ENCODE measurements at regions not wholly inside any gene's neighbourhood (a gene's known extent, or its start where the extent isn't known, plus 50 kb on each side); places are given as distances from the start of the nearest gene placed in this dataset.

GRCh38 chr4:24337451-24338190, 246.7 kb downstream of the DHX15 start (continued):
- TF ChIP-seq CREB5 (CRISPR knock-in tag; IDR thresholded peaks at IDR 0.05; ENCODE audit: low read depth), result no peak
- TF ChIP-seq ZFP30 (CRISPR knock-in tag; IDR thresholded peaks at IDR 0.05), result no peak
- no peak for TF ChIP-seq ZNF565 (CRISPR knock-in tag; conservative IDR thresholded peaks at IDR 0.05; ENCODE audit: low read depth)
- TF ChIP-seq RARB (CRISPR knock-in tag; IDR thresholded peaks at IDR 0.05), result no peak

- TF ChIP-seq PPARA (CRISPR knock-in tag; IDR thresholded peaks at IDR 0.05; ENCODE audit: borderline replicate concordance) (no peak), ESRRG (CRISPR knock-in tag; IDR thresholded peaks at IDR 0.05) (no peak)
- ATAC-seq, result no peak
Measured at GRCh38 chr4:24335616-24336015, 248.7 kb downstream of the DHX15 start.

DNA sequence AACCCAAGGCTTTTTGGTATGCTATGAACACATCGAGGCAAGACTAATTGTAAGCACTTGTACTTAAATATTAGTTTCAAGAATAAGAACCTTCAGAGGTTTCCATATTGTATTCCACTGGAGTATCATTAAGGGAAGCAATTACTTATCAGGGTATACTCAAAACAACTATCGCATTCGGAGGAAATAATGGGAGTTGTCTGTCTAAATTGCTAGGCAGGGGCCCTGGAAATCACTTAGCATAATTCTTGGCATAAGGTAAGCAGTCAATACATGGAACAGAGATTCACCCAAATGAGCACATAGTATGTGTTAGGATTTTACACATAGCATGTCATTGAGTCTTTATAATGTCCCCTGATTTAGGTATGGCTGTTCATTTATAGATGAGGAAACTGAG, 249.4 kb downstream of the DHX15 start:
- ATAC-seq, result no peak
- TF ChIP-seq OSR1 (CRISPR knock-in tag; IDR thresholded peaks at IDR 0.05) (no peak), ISL1 (CRISPR knock-in tag; IDR thresholded peaks at IDR 0.05) (no peak), RARB (CRISPR knock-in tag; IDR thresholded peaks at IDR 0.05) (no peak), PATZ1 (CRISPR knock-in tag; IDR thresholded peaks at IDR 0.05; ENCODE audit: borderline replicate concordance) (no peak), BACH2 (CRISPR knock-in tag; IDR thresholded peaks at IDR 0.05; ENCODE audit: borderline replicate concordance) (no peak)
- TF ChIP-seq, protein P1, sequence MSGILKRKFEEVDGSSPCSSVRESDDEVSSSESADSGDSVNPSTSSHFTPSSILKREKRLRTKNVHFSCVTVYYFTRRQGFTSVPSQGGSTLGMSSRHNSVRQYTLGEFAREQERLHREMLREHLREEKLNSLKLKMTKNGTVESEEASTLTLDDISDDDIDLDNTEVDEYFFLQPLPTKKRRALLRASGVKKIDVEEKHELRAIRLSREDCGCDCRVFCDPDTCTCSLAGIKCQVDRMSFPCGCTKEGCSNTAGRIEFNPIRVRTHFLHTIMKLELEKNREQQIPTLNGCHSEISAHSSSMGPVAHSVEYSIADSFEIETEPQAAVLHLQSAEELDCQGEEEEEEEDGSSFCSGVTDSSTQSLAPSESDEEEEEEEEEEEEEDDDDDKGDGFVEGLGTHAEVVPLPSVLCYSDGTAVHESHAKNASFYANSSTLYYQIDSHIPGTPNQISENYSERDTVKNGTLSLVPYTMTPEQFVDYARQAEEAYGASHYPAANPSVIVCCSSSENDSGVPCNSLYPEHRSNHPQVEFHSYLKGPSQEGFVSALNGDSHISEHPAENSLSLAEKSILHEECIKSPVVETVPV (CRISPR knock-in tag; IDR thresholded peaks at IDR 0.05), result no peak

- no peak for TF ChIP-seq PPARA (CRISPR knock-in tag; IDR thresholded peaks at IDR 0.05; ENCODE audit: borderline replicate concordance)
- TF ChIP-seq ARNTL (CRISPR knock-in tag; IDR thresholded peaks at IDR 0.05; ENCODE audit: borderline replicate concordance, low read depth), result no peak
- no peak for TF ChIP-seq CSDC2 (CRISPR knock-in tag; IDR thresholded peaks at IDR 0.05)
- TF ChIP-seq TOX (CRISPR knock-in tag; IDR thresholded peaks at IDR 0.05; ENCODE audit: borderline replicate concordance), result no peak
- no peak for TF ChIP-seq ZFP30 (CRISPR knock-in tag; IDR thresholded peaks at IDR 0.05)
- no peak for ATAC-seq
Measured at GRCh38 chr4:24330573-24330972, 253.8 kb downstream of the DHX15 start.

GRCh38 chr4:24330172-24330571, 254.2 kb downstream of the DHX15 start:
- ATAC-seq, result no peak
- TF ChIP-seq GLIS3 (CRISPR knock-in tag; IDR thresholded peaks at IDR 0.05) (no peak), ZFP3 (CRISPR knock-in tag; IDR thresholded peaks at IDR 0.05) (no peak), POU6F1 (CRISPR knock-in tag; IDR thresholded peaks at IDR 0.05; ENCODE audit: borderline replicate concordance, low read depth) (no peak), PPARA (CRISPR knock-in tag; IDR thresholded peaks at IDR 0.05; ENCODE audit: borderline replicate concordance) (no peak), ZNF70 (CRISPR knock-in tag; IDR thresholded peaks at IDR 0.05) (no peak), ISL1 (CRISPR knock-in tag; IDR thresholded peaks at IDR 0.05) (no peak), ARNTL (CRISPR knock-in tag; IDR thresholded peaks at IDR 0.05; ENCODE audit: borderline replicate concordance, low read depth) (no peak), SNAI2 (CRISPR knock-in tag; IDR thresholded peaks at IDR 0.05) (no peak), ZNF565 (CRISPR knock-in tag; conservative IDR thresholded peaks at IDR 0.05; ENCODE audit: low read depth) (no peak), ZC3H10 (CRISPR knock-in tag; IDR thresholded peaks at IDR 0.05) (no peak), ZFP30 (CRISPR knock-in tag; IDR thresholded peaks at IDR 0.05) (no peak), TCF4 (CRISPR knock-in tag; IDR thresholded peaks at IDR 0.05; ENCODE audit: borderline replicate concordance) (no peak), RARB (CRISPR knock-in tag; IDR thresholded peaks at IDR 0.05) (no peak), CSDC2 (CRISPR knock-in tag; IDR thresholded peaks at IDR 0.05) (no peak), CREB5 (CRISPR knock-in tag; IDR thresholded peaks at IDR 0.05; ENCODE audit: low read depth) (no peak)
- TF ChIP-seq, protein P2, sequence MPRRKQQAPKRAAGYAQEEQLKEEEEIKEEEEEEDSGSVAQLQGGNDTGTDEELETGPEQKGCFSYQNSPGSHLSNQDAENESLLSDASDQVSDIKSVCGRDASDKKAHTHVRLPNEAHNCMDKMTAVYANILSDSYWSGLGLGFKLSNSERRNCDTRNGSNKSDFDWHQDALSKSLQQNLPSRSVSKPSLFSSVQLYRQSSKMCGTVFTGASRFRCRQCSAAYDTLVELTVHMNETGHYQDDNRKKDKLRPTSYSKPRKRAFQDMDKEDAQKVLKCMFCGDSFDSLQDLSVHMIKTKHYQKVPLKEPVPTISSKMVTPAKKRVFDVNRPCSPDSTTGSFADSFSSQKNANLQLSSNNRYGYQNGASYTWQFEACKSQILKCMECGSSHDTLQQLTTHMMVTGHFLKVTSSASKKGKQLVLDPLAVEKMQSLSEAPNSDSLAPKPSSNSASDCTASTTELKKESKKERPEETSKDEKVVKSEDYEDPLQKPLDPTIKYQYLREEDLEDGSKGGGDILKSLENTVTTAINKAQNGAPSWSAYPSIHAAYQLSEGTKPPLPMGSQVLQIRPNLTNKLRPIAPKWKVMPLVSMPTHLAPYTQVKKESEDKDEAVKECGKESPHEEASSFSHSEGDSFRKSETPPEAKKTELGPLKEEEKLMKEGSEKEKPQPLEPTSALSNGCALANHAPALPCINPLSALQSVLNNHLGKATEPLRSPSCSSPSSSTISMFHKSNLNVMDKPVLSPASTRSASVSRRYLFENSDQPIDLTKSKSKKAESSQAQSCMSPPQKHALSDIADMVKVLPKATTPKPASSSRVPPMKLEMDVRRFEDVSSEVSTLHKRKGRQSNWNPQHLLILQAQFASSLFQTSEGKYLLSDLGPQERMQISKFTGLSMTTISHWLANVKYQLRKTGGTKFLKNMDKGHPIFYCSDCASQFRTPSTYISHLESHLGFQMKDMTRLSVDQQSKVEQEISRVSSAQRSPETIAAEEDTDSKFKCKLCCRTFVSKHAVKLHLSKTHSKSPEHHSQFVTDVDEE (CRISPR knock-in tag; IDR thresholded peaks at IDR 0.05), result no peak
